Chondrocyte (in vitro differentiated cells): ENCODE measurements at regions not wholly inside any gene's neighbourhood (a gene's known extent, or its start where the extent isn't known, plus 50 kb on each side); places are given as distances from the start of the nearest gene placed in this dataset.
"Not testable (repeated sequence)": the region's sequence is repeated elsewhere in the genome, so short reads cannot be mapped to it uniquely, and the experiment has no call there.

Experiments
- DNase-seq: peaks from one replicate; pipeline ENCODE4 v3.0.0; 2021; ENCODE audit warnings: mixed read lengths, low spot score
- H3K27ac Mint-ChIP-seq: one replicate; pipeline ENCODE4 v1.8.0; 2021; ENCODE audit warnings: mild to moderate bottlenecking, moderate library complexity, mixed read lengths; ENCODE audit not compliant: unreplicated experiment
- H3K27me3 Mint-ChIP-seq: 2 replicates; pipeline ENCODE4 v1.8.0; 2021; ENCODE audit warnings: low read depth, mixed read lengths
- H3K36me3 Mint-ChIP-seq: 2 replicates; pipeline ENCODE4 v1.8.0; 2021; ENCODE audit warnings: low read depth, mixed read lengths
- H3K4me1 Mint-ChIP-seq: 2 replicates; pipeline ENCODE4 v1.8.0; 2021; ENCODE audit warnings: low read depth, mild to moderate bottlenecking, mixed read lengths
- H3K4me3 Mint-ChIP-seq: one replicate; pipeline ENCODE4 v1.8.0; 2021; ENCODE audit warnings: mild to moderate bottlenecking, moderate library complexity, mixed read lengths; ENCODE audit not compliant: unreplicated experiment
- H3K9me3 Mint-ChIP-seq: 2 replicates; pipeline ENCODE4 v1.8.0; 2021; ENCODE audit warnings: low read depth, mixed read lengths
- CTCF ChIP-seq: fragments of 200-600 bp; sonication (generic); IDR thresholded peaks from 2 replicates; pipeline ENCODE4 v1.5.0; 2021; ENCODE audit warnings: antibody characterized with exemption, mild to moderate bottlenecking, moderate library complexity

- peaks cover 1% of the 10 kb centered on the region for H3K36me3 Mint-ChIP-seq
- H3K4me1 Mint-ChIP-seq: peaks cover 23% of the 10 kb centered on the region
- no peak for TF ChIP-seq CTCF
- H3K27ac Mint-ChIP-seq: no peak overlapping the region
- DNase-seq: no peak
- H3K4me3 Mint-ChIP-seq: no peak overlapping the region
- no peaks in the 10 kb centered on the region for H3K9me3 Mint-ChIP-seq
- H3K27me3 Mint-ChIP-seq: no peaks in the 10 kb centered on the region
Observed at GRCh38 chr21:34280389-34280795, 83.4 kb upstream of the KCNE2 start.

GRCh38 chr21:34280959-34281358, 82.8 kb upstream of the KCNE2 start:
- peaks cover 1% of the 10 kb centered on the region for H3K36me3 Mint-ChIP-seq
- no peaks in the 10 kb centered on the region for H3K27me3 Mint-ChIP-seq
- peaks cover 23% of the 10 kb centered on the region for H3K4me1 Mint-ChIP-seq
- no peak overlapping the region for H3K27ac Mint-ChIP-seq
- H3K4me3 Mint-ChIP-seq: no peak overlapping the region
- peaks cover under 1% of the 10 kb centered on the region for H3K9me3 Mint-ChIP-seq
- no peak for TF ChIP-seq CTCF
- no peak for DNase-seq

GRCh38 chr21:34282223-34282622, 81.6 kb upstream of the KCNE2 start:
- H3K9me3 Mint-ChIP-seq: peaks cover 7% of the 10 kb centered on the region
- peaks cover 23% of the 10 kb centered on the region for H3K4me1 Mint-ChIP-seq
- DNase-seq: no peak
- peaks cover 3% of the 10 kb centered on the region for H3K36me3 Mint-ChIP-seq
- TF ChIP-seq CTCF: no peak
- H3K4me3 Mint-ChIP-seq: no peak overlapping the region
- H3K27ac Mint-ChIP-seq: no peak overlapping the region
- no peaks in the 10 kb centered on the region for H3K27me3 Mint-ChIP-seq

- H3K27me3 Mint-ChIP-seq: no peaks in the 10 kb centered on the region
- peaks cover 23% of the 10 kb centered on the region for H3K4me1 Mint-ChIP-seq
- DNase-seq: no peak
- no peak overlapping the region for H3K4me3 Mint-ChIP-seq
- peaks cover 18% of the 10 kb centered on the region for H3K9me3 Mint-ChIP-seq
- no peak for TF ChIP-seq CTCF
- peaks cover 3% of the 10 kb centered on the region for H3K36me3 Mint-ChIP-seq
- no peak overlapping the region for H3K27ac Mint-ChIP-seq
Observed at GRCh38 chr21:34284666-34285065, 79.1 kb upstream of the KCNE2 start.

- H3K36me3 Mint-ChIP-seq, H3K4me1 Mint-ChIP-seq, DNase-seq, H3K27ac Mint-ChIP-seq, H3K4me3 Mint-ChIP-seq, H3K27me3 Mint-ChIP-seq: not testable (repeated sequence)
- peaks cover 18% of the 10 kb centered on the region for H3K9me3 Mint-ChIP-seq
Observed at GRCh38 chr21:34288042-34288441, 75.8 kb upstream of the KCNE2 start.

GRCh38 chr21:34289856-34290255, 74.0 kb upstream of the KCNE2 start:
- no peaks in the 10 kb centered on the region for H3K27me3 Mint-ChIP-seq
- peaks cover 2% of the 10 kb centered on the region for H3K36me3 Mint-ChIP-seq
- DNase-seq: no peak
- peaks cover 1% of the 10 kb centered on the region for H3K4me1 Mint-ChIP-seq
- peaks cover 18% of the 10 kb centered on the region for H3K9me3 Mint-ChIP-seq
- no peak overlapping the region for H3K27ac Mint-ChIP-seq
- no peak for TF ChIP-seq CTCF
- no peak overlapping the region for H3K4me3 Mint-ChIP-seq
